PFSK-1 (cell line): ENCODE measurements at regions not wholly inside any gene's neighbourhood (a gene's known extent, or its start where the extent isn't known, plus 50 kb on each side); places are given as distances from the start of the nearest gene placed in this dataset.

ENCODE experiments used
- FOXP2 ChIP-seq: optimal IDR thresholded peaks from 2 replicates; pipeline ENCODE3; 2011; ENCODE audit warnings: borderline replicate concordance, control low read depth, inconsistent platforms; ENCODE audit not compliant: insufficient read depth; ENCODE audit errors: extremely low read length, extremely low read depth
- POLR2AphosphoS5 ChIP-seq: IDR thresholded peaks from 2 replicates; pipeline ENCODE4 v1.6.1; 2012; ENCODE audit warnings: low read depth, mild to moderate bottlenecking, control low read depth, low read length, moderate library complexity
- SIN3A ChIP-seq: IDR thresholded peaks from 2 replicates; pipeline ENCODE4 v1.6.1; 2012; ENCODE audit warnings: mild to moderate bottlenecking, low read length, moderate library complexity, borderline replicate concordance; ENCODE audit not compliant: insufficient read depth
- TAF1 ChIP-seq: IDR thresholded peaks from 2 replicates; pipeline ENCODE4 v1.6.1; 2012; ENCODE audit warnings: low read length, control low read depth, borderline replicate concordance; ENCODE audit not compliant: insufficient read depth
- TF ChIP-seq, protein P1 (sequence below), 2 experiments: IDR thresholded peaks; 2 replicates each; pipeline versions ENCODE4 v1.6.1 to v1.8.0; 2011 to 2012; ENCODE audit warnings: low read depth in 2 of 2, low read length in 2 of 2, control low read depth in 1 of 2, inconsistent platforms in 1 of 2, mild to moderate bottlenecking in 1 of 2, moderate library complexity in 1 of 2; ENCODE audit not compliant: insufficient read depth in 1 of 2

DNA sequence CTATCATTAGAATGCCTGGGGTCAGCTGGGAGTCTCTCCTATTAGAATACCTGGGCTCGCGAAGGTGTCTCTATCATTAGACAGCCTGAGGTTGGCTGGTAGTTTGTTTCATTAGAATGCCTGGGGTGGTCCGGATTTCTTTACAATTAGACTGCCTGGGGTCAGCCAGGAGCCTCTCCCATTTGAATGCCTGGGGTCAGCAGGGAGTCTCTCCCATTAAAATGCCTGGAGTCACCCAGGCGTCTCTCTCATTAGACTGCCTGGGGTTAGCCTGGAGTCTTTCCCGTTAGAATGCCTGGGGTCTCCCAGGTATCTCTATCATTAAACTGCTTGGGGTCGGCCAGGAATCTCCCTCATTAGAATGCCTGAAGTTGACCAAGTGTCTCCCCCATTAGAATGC, 1458.3 kb downstream of the UQCRFS1 start:
- TF ChIP-seq POLR2AphosphoS5 (no peak), TAF1 (no peak), FOXP2 (no peak), SIN3A (no peak)
- TF ChIP-seq, protein P1, sequence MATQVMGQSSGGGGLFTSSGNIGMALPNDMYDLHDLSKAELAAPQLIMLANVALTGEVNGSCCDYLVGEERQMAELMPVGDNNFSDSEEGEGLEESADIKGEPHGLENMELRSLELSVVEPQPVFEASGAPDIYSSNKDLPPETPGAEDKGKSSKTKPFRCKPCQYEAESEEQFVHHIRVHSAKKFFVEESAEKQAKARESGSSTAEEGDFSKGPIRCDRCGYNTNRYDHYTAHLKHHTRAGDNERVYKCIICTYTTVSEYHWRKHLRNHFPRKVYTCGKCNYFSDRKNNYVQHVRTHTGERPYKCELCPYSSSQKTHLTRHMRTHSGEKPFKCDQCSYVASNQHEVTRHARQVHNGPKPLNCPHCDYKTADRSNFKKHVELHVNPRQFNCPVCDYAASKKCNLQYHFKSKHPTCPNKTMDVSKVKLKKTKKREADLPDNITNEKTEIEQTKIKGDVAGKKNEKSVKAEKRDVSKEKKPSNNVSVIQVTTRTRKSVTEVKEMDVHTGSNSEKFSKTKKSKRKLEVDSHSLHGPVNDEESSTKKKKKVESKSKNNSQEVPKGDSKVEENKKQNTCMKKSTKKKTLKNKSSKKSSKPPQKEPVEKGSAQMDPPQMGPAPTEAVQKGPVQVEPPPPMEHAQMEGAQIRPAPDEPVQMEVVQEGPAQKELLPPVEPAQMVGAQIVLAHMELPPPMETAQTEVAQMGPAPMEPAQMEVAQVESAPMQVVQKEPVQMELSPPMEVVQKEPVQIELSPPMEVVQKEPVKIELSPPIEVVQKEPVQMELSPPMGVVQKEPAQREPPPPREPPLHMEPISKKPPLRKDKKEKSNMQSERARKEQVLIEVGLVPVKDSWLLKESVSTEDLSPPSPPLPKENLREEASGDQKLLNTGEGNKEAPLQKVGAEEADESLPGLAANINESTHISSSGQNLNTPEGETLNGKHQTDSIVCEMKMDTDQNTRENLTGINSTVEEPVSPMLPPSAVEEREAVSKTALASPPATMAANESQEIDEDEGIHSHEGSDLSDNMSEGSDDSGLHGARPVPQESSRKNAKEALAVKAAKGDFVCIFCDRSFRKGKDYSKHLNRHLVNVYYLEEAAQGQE (IDR thresholded peaks at IDR 0.05; ENCODE audit: insufficient read depth in 1 of 2, low read depth in 2 of 2, low read length in 2 of 2): no peak

DNA sequence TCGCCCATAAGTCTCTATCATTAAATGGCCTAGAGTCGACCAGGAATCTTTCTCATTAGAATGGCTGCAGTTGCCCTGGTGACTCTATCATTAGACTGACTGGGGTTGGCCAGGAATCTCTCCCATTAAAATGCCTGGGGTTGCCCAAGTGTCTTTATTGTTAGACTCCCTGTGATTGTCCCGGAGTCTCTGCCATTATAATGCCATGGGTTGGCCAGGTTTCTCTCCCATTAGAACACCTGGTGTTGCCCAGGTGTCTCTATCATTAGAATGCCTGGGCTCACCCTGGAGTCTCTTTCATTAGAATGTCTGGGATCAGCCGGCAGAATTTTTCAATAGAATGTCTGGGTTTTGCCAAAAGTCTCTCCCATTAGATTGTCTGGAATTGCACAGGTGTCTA, 1459.3 kb downstream of the UQCRFS1 start:
- no peak for TF ChIP-seq SIN3A
- no peak for TF ChIP-seq TAF1
- TF ChIP-seq POLR2AphosphoS5: no peak
- TF ChIP-seq, protein P1 (IDR thresholded peaks at IDR 0.05; ENCODE audit: insufficient read depth in 1 of 2, low read depth in 2 of 2, low read length in 2 of 2): no peak
- TF ChIP-seq FOXP2: no peak

DNA sequence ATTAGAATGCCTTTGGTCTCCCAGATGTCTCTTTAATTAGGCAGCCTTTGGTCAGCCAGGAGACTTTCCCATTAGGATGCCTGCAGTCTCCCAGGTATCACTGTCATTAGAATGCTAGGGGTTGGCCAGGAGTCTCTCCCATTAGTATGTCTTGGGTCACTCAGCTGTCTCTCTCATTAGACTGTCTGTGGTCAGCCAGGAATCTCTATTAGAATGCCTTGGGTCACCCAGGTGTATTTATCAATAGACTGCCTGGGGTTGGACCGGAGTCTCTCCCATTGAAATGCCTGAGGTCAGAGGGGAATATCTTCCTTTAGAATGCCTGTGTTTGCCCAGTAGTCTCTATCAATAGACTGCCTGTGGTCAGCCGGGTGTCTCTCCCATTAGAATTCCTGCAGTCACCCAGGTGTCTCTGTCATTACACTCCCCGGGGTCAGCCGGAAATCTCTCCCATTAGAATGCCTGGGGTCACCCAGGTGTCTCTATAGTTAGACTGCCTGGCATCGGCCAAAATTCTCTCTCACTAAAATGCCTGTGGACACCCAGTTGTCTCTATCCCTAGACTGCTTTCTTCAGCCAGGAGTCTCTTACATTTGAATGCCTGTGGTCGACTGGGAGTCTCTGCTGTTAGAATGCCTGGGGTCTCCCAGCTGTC, 1460.3 kb downstream of the UQCRFS1 start:
- TF ChIP-seq POLR2AphosphoS5 (no peak), FOXP2 (no peak), TAF1 (no peak), SIN3A (no peak)
- TF ChIP-seq, protein P1 (IDR thresholded peaks at IDR 0.05; ENCODE audit: insufficient read depth in 1 of 2, low read depth in 2 of 2, low read length in 2 of 2): no peak

DNA sequence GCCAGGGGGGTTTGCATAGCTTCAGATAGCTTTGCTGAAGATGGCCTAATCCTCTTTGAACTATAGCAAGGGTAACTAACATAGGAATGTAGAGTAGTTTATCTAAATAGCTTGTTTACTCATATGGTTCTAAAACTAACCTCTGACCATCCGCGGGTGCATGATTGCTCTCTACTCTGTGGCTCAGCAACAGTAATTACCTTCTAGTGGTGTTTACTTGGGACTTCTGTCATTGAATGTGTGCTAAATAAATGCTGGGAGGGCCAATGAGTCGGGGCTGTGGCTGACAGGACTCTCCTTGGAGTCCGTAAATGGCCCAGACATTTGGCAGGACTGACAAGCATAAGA, 1461.9 kb downstream of the UQCRFS1 start:
- TF ChIP-seq, protein P1 (IDR thresholded peaks at IDR 0.05; ENCODE audit: insufficient read depth in 1 of 2, low read depth in 2 of 2, low read length in 2 of 2): no peak
- TF ChIP-seq SIN3A (no peak), POLR2AphosphoS5 (no peak), FOXP2 (no peak), TAF1 (no peak)

DNA sequence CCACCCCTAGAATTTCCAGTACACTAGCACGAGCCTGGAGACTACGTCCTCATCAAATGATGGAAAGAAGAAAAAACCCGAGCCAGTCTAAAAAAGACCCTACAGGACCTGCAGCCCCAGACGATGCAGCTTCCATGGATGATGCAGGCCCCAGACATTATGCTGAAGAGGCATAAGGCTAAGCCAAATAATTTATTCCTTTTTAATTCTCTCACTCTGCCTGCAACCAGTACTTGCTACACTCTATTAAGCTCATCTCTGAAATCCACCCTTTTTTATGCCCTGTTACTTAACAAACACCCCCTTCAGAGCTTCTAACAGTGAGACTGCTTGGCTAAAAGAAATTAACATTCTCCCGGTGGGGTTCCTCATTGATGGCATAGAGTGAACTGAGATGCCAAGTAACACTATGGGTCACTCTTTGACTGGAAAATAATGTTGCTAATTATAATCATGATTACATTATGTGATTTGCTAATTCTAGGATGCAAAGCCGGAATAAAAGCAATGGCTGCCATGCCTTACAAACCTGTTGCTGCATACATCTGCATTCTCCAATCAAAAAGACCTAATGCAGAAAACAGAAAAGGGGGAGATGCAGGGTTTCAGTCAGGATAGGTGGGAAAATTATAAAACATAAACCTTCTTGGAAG, 1462.4 kb downstream of the UQCRFS1 start:
- TF ChIP-seq POLR2AphosphoS5 (no peak), FOXP2 (no peak), TAF1 (no peak), SIN3A (no peak)
- TF ChIP-seq, protein P1 (IDR thresholded peaks at IDR 0.05; ENCODE audit: insufficient read depth in 1 of 2, low read depth in 2 of 2, low read length in 2 of 2): no peak
